ENCODE measurements at regions not wholly inside any gene's neighbourhood (a gene's known extent, or its start where the extent isn't known, plus 50 kb on each side); places are given as distances from the start of the nearest gene placed in this dataset.
A peak's percentile ranks its signal among the peaks of the same experiment; 100 is the strongest.
"Not testable (repeated sequence)": the region's sequence is repeated elsewhere in the genome, so short reads cannot be mapped to it uniquely, and the experiment has no call there.

GRCh38 chr20:51955756-51956155, 153.4 kb upstream of the SALL4 start:
- DNase-seq: no peak

GRCh38 chr20:51953731-51954340, 151.5 kb upstream of the SALL4 start:
- DNase-seq: no peak

- no peak for DNase-seq
Observed at GRCh38 chr20:51950926-51951325, 148.6 kb upstream of the SALL4 start.

GRCh38 chr20:51946586-51946985, 144.3 kb upstream of the SALL4 start:
- no peak for DNase-seq

- DNase-seq: no peak
Observed at GRCh38 chr20:51945881-51946280, 143.6 kb upstream of the SALL4 start.

GRCh38 chr20:51945177-51945576, 142.9 kb upstream of the SALL4 start:
- DNase-seq: no peak

- no peak for DNase-seq
Observed at GRCh38 chr20:51943761-51944160, 141.4 kb upstream of the SALL4 start.

GRCh38 chr20:51943326-51943725, 141.0 kb upstream of the SALL4 start:
- DNase-seq: not testable (repeated sequence)

GRCh38 chr20:51941503-51941902, 139.2 kb upstream of the SALL4 start:
- no peak for DNase-seq

GRCh38 chr20:51939259-51939585, 136.9 kb upstream of the SALL4 start:
- DNase-seq: no peak

- DNase-seq: peak in 2 of 4 experiments; percentile 32
Observed at GRCh38 chr20:51938559-51939258, 136.4 kb upstream of the SALL4 start.

GRCh38 chr20:51937779-51938178, 135.5 kb upstream of the SALL4 start:
- DNase-seq: no peak

GRCh38 chr20:51936377-51936776, 134.1 kb upstream of the SALL4 start:
- DNase-seq: no peak

GRCh38 chr20:51935003-51935358, 132.7 kb upstream of the SALL4 start:
- DNase-seq: no peak

- no peak for DNase-seq
Observed at GRCh38 chr20:51934301-51935002, 132.1 kb upstream of the SALL4 start.

- no peak for DNase-seq
Observed at GRCh38 chr20:51931371-51931781, 129.1 kb upstream of the SALL4 start.

GRCh38 chr20:51930775-51931174, 128.5 kb upstream of the SALL4 start:
- no peak for DNase-seq

- no peak for DNase-seq
Observed at GRCh38 chr20:51928931-51929330, 126.6 kb upstream of the SALL4 start.

- DNase-seq: not testable (repeated sequence)
Observed at GRCh38 chr20:51927970-51928369, 125.6 kb upstream of the SALL4 start.

GRCh38 chr20:51926670-51927305, 124.5 kb upstream of the SALL4 start:
- DNase-seq: peak; percentile 8 to 32 (median 18)

- DNase-seq: no peak
Observed at GRCh38 chr20:51924509-51924908, 122.2 kb upstream of the SALL4 start.

GRCh38 chr20:51923633-51924032, 121.3 kb upstream of the SALL4 start:
- no peak for DNase-seq

GRCh38 chr20:51922812-51923211, 120.5 kb upstream of the SALL4 start:
- not testable (repeated sequence) for DNase-seq

- DNase-seq: no peak
Observed at GRCh38 chr20:51918561-51918960, 116.2 kb upstream of the SALL4 start.
